K562 (cell line): ENCODE measurements at regions not wholly inside any gene's neighbourhood (a gene's known extent, or its start where the extent isn't known, plus 50 kb on each side); places are given as distances from the start of the nearest gene placed in this dataset.
A peak's percentile ranks its signal among the peaks of the same experiment; 100 is the strongest.

Source experiments
- ATAC-seq: fragments of 200-7000 bp; cut with Tn5 transposase; 3 replicates; pipeline ENCODE4 v1.9.1; 2020; ENCODE audit warnings: moderate library complexity
- BruUV-seq: library from RNA; stranded (reverse); fragments of 400-500 nt; replicated peaks from 2 replicates; lab custom pipeline; 2021; lab: Mats Ljungman, UMichigan
- CTCF ChIA-PET: fragments of 300-600 bp; formaldehyde crosslinking; extraction: SDS; loops from one replicate; lab custom pipeline; 2021; ENCODE audit warnings: low intra/inter-chr PET ratio; lab: Yijun Ruan, JAX
- POLR2A ChIA-PET: fragments of 300-600, 350-650 bp; sonication (Branson Sonifier 250); formaldehyde crosslinking; extraction: SDS; loops from one replicate; lab custom pipeline; 2021; ENCODE audit warnings: antibody characterized with exemption, inconsistent platforms; lab: Yijun Ruan, JAX
- DNase-seq, 4 experiments: peaks; one replicate each; pipeline versions ENCODE4 v3.0.0 to v3.0.0-alpha.2; 2011 to 2018; ENCODE audit warnings: low spot score in 3 of 4, mixed read lengths in 3 of 4; ENCODE audit errors: extremely low read depth in 1 of 4
- FAIRE-seq: peaks from 2 replicates; lab custom pipeline; 2011; peaks lifted over from hg19 to GRCh38; lab: Jason Lieb, UNC
- H2AFZ ChIP-seq: 2 replicates; pipeline ENCODE4 v1.6.0; 2011; ENCODE audit warnings: low read depth, low read length, control low read depth, inconsistent platforms
- H3K27ac ChIP-seq: fragments of 200-600 bp; 3 replicates; pipeline ENCODE4 v1.8.0; 2011; ENCODE audit warnings: low read depth, mild to moderate bottlenecking, control low read depth, inconsistent platforms, low read length, moderate library complexity, mixed read lengths; ENCODE audit errors: extremely low read depth
- H3K27me3 ChIP-seq, 2 experiments: fragments of 300-600 bp in 1 of 2; 2 replicates in 1 of 2; 3 replicates in 1 of 2; pipeline versions ENCODE4 v1.6.0 to v1.8.0; 2011; ENCODE audit warnings: inconsistent platforms in 2 of 2, low read length in 2 of 2, mild to moderate bottlenecking in 1 of 2, mixed read lengths in 1 of 2, moderate library complexity in 1 of 2; ENCODE audit not compliant: control insufficient read depth in 2 of 2, insufficient read depth in 2 of 2
- H3K36me3 ChIP-seq: fragments of 300-600 bp; 3 replicates; pipeline ENCODE4 v1.8.0; 2011; ENCODE audit warnings: mild to moderate bottlenecking, low read length, inconsistent platforms; ENCODE audit not compliant: control insufficient read depth, insufficient read depth
- H3K4me1 ChIP-seq, 2 experiments: fragments of 200-600 bp in 1 of 2; replicated peaks in 1 of 2; 2 replicates in 1 of 2; 3 replicates in 1 of 2; pipeline versions ENCODE4 v1.5.1 to v1.8.0; 2011; ENCODE audit warnings: inconsistent platforms in 2 of 2, low read length in 2 of 2, mild to moderate bottlenecking in 1 of 2, mixed read lengths in 1 of 2, moderate library complexity in 1 of 2; ENCODE audit not compliant: control insufficient read depth in 2 of 2, insufficient read depth in 2 of 2
- H3K4me2 ChIP-seq: 2 replicates; pipeline ENCODE4 v1.6.1; 2011; ENCODE audit warnings: low read length, control low read depth, inconsistent platforms, mixed read lengths; ENCODE audit not compliant: insufficient read depth
- H3K4me3 ChIP-seq: fragments of 200-600 bp; sonication (generic), shearing (Covaris generic); 2 replicates; pipeline ENCODE4 v1.5.1; 2016; ENCODE audit warnings: control low read depth, inconsistent platforms
- H3K79me2 ChIP-seq: fragments of 200-600 bp; 3 replicates; pipeline ENCODE4 v1.8.0; 2011; ENCODE audit warnings: low read length, inconsistent platforms; ENCODE audit not compliant: control insufficient read depth, insufficient read depth
- H3K9ac ChIP-seq, 2 experiments: 2 replicates each; pipeline versions ENCODE4 v1.6.0 to v1.6.1; 2011; ENCODE audit warnings: low read depth in 2 of 2, low read length in 2 of 2, control low read depth in 1 of 2, inconsistent platforms in 1 of 2, mild to moderate bottlenecking in 1 of 2, mixed read lengths in 1 of 2; ENCODE audit not compliant: insufficient read depth in 1 of 2
- H3K9me1 ChIP-seq: one replicate; pipeline ENCODE4 v1.6.0; 2011; ENCODE audit warnings: inconsistent platforms, mild to moderate bottlenecking, low read length, moderate library complexity; ENCODE audit not compliant: control insufficient read depth, insufficient read depth
- H3K9me3 ChIP-seq: replicated peaks from 2 replicates; pipeline ENCODE4 v1.5.1; 2011; ENCODE audit warnings: low read depth, low read length, inconsistent platforms; ENCODE audit not compliant: control insufficient read depth, insufficient read depth
- H4K20me1 ChIP-seq: replicated peaks from 2 replicates; pipeline ENCODE4 v1.6.1; 2011; ENCODE audit warnings: low read length, inconsistent platforms, mixed read lengths; ENCODE audit not compliant: control insufficient read depth, insufficient read depth
- FOXP4 ChIP-seq: sonication (generic); formaldehyde crosslinking; IDR thresholded peaks from 2 replicates; pipeline ENCODE4 v1.8.0; 2022; ENCODE audit warnings: mild to moderate bottlenecking, missing genetic modification reagents, borderline replicate concordance
- GATAD2B ChIP-seq: fragments of 450-650 bp; IDR thresholded peaks from 2 replicates; pipeline ENCODE4 v1.6.1; 2017; ENCODE audit warnings: mild to moderate bottlenecking, borderline replicate concordance
- GTF2B ChIP-seq: IDR thresholded peaks from 2 replicates; pipeline ENCODE4 v1.6.1; 2011; ENCODE audit not compliant: insufficient read length; ENCODE audit errors: extremely low read depth
- HMG20A ChIP-seq: fragments of 450-650 bp; formaldehyde crosslinking; conservative IDR thresholded peaks from 2 replicates; pipeline ENCODE4 v1.4.0; 2020; ENCODE audit warnings: mild to moderate bottlenecking, mixed read lengths
- ILK ChIP-seq: fragments of 450-650 bp; IDR thresholded peaks from 2 replicates; pipeline ENCODE4 v1.6.1; 2016; ENCODE audit warnings: missing genetic modification characterization, low read depth, mild to moderate bottlenecking, missing compliant biosample characterization, moderate library complexity, borderline replicate concordance
- KDM1A ChIP-seq, 2 experiments: fragments of 450-650 bp; IDR thresholded peaks; 2 replicates each; pipeline ENCODE4 v1.6.1; 2016; ENCODE audit warnings: mild to moderate bottlenecking in 2 of 2
- MEIS2 ChIP-seq: fragments of 450-650 bp; IDR thresholded peaks from 2 replicates; pipeline ENCODE4 v1.6.1; 2014; ENCODE audit warnings: mild to moderate bottlenecking; ENCODE audit not compliant: partially characterized antibody
- NFE2 ChIP-seq: IDR thresholded peaks from 2 replicates; pipeline ENCODE4 v1.6.1; 2014; ENCODE audit warnings: antibody characterized with exemption, low read depth
- NFIC ChIP-seq: fragments of 450-650 bp; IDR thresholded peaks from 2 replicates; pipeline ENCODE4 v1.6.1; 2017; ENCODE audit warnings: mild to moderate bottlenecking, inconsistent platforms
- ZNF23 ChIP-seq: fragments of 250-450 bp; sonication (Bioruptor Pico); IDR thresholded peaks from 2 replicates; pipeline ENCODE4 v1.4.0; 2020; ENCODE audit warnings: mild to moderate bottlenecking
- ZNF395 ChIP-seq: fragments of 200-800 bp; sonication (Bioruptor generic); IDR thresholded peaks from 2 replicates; pipeline ENCODE4 v1.6.1; 2017; ENCODE audit warnings: missing genetic modification characterization, missing compliant biosample characterization
- ZNF551 ChIP-seq: fragments of 250-450 bp; sonication (Bioruptor Pico); IDR thresholded peaks from 2 replicates; pipeline ENCODE4 v1.5.0; 2021; ENCODE audit warnings: mild to moderate bottlenecking, moderate library complexity
- ZNF764 ChIP-seq: fragments of 250-450 bp; sonication (Bioruptor Pico); IDR thresholded peaks from 2 replicates; pipeline ENCODE4 v1.4.0; 2020; ENCODE audit warnings: low read depth, mild to moderate bottlenecking, moderate library complexity
- WGBS: fragments of 100-300 bp; shearing (Covaris generic); methylation state at CpG from one replicate; pipeline ENCODE4 v1.1.6; 2016; ENCODE audit warnings: low coverage, mixed read lengths; ENCODE audit not compliant: insufficient coverage; ENCODE audit errors: missing lambda C conversion rate; 5-methylcytosine and 5-hydroxymethylcytosine counted together
- in situ Hi-C: fragments of 300-500 bp; cut with MboI; formaldehyde crosslinking; loops from 4 replicates; pipeline ENCODE4 v1.15.0; 2018; ENCODE audit warnings: inconsistent platforms, mixed read lengths
- intact Hi-C: fragments of 100-400 bp; cut with micrococcal nuclease; formaldehyde crosslinking; loops from 2 replicates; pipeline ENCODE4 v1.14.2; 2022

GRCh38 chr10:130363051-130363450 is 226.9 kb downstream of the GLRX3 start:
- Histone ChIP-seq H2AFZ (no peak overlapping the region), H3K27me3 (peaks cover 0 to 28% of the 10 kb centered on the region in 2 experiments; a peak in 2 of 5 replicates), H3K4me2 (no peak overlapping the region), H4K20me1 (no peaks in the 10 kb centered on the region), H3K4me1 (no peaks in the 10 kb centered on the region), H3K9me1 (no peaks in the 10 kb centered on the region), H3K79me2 (no peaks in the 10 kb centered on the region), H3K9ac (no peak overlapping the region), H3K36me3 (no peaks in the 10 kb centered on the region), H3K9me3 (no peaks in the 10 kb centered on the region), H3K4me3 (no peak overlapping the region), H3K27ac (no peak overlapping the region)
- no peak for FAIRE-seq
- CTCF ChIA-PET: no interaction called here
- no peak for ATAC-seq
- peak; percentile 22; the same call in 1 of the 2 replicates for TF ChIP-seq NFIC
- TF ChIP-seq ZNF395 (CRISPR knock-in tag): no peak
- no peak for DNase-seq
- POLR2A ChIA-PET: no interaction called here
- intact Hi-C loops (no loop called here), in situ Hi-C loops (no loop called here)
- BruUV-seq: no TSS peak
- WGBS: 0% methylated on average over 3 of the region's 5 CpGs

DNA sequence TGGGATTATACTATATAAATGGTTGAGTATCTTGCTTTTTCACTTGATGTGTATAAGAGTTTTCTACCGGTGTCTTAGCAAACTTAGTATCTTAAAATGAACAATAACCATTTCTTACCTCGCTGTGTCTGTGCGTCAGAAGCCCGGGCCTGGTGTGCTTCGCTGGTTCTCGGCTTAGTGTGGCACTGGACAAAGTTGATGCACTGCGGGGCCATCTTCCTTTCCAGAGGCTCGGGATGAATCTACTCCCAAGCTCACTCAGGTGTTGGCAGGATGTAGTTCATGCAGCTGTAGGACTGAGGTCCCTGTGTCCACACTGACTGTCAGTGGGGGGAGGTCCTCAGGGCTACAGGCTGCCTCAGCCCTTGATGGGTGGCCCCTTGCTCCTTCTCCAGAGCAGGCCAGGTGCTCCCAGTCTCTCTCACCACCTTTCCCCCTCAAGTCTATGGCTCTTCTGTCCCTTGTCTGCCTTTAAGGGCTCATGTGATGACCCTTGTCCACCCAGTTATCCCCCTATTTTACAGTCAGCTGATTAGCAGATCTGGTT is 227.8 kb downstream of the GLRX3 start:
- DNase-seq (no peak), FAIRE-seq (no peak), ATAC-seq (no peak)
- in situ Hi-C loops: no loop called here
- no peak overlapping the region for H3K4me2 ChIP-seq
- no peaks in the 10 kb centered on the region for H3K9me1 ChIP-seq
- no peaks in the 10 kb centered on the region for H4K20me1 ChIP-seq
- H3K27me3 ChIP-seq: peaks cover 0 to 30% of the 10 kb centered on the region in 2 experiments; a peak in 2 of 5 replicates
- no peaks in the 10 kb centered on the region for H3K79me2 ChIP-seq
- H3K27ac ChIP-seq: no peak overlapping the region
- intact Hi-C loops: no loop called here
- no peaks in the 10 kb centered on the region for H3K36me3 ChIP-seq
- H3K4me1 ChIP-seq: no peaks in the 10 kb centered on the region
- BruUV-seq: no TSS peak
- no peak overlapping the region for H3K4me3 ChIP-seq
- ChIA-PET POLR2A (no interaction called here), CTCF (no interaction called here)
- H3K9ac ChIP-seq: no peak overlapping the region
- H3K9me3 ChIP-seq: no peaks in the 10 kb centered on the region
- no peak overlapping the region for H2AFZ ChIP-seq
- 0% methylated on average over 8 of the region's 8 CpGs for WGBS
- TF ChIP-seq ZNF764 (CRISPR knock-in tag) (no peak), ZNF551 (no peak), HMG20A (CRISPR knock-in tag) (no peak), NFE2 (no peak), GATAD2B (no peak), FOXP4 (no peak), MEIS2 (no peak), GTF2B (no peak), KDM1A (IDR thresholded peaks at IDR 0.05) (no peak), ILK (tag) (no peak), ZNF23 (no peak)
